Left ventricle myocardium superior (tissue), 1 donor: ENCODE measurements at regions not wholly inside any gene's neighbourhood (a gene's known extent, or its start where the extent isn't known, plus 50 kb on each side); places are given as distances from the start of the nearest gene placed in this dataset.
"Not testable (repeated sequence)": the region's sequence is repeated elsewhere in the genome, so short reads cannot be mapped to it uniquely, and the experiment has no call there.

Source experiments
- ATAC-seq: fragments of 200-7000 bp; cut with Tn5 transposase; one replicate; pipeline ENCODE4 v1.9.1; 2020; ENCODE audit warnings: mild to moderate bottlenecking, moderate library complexity
- DNase-seq: peaks from one replicate; pipeline ENCODE4 v3.0.0-alpha.2; 2020
- intact Hi-C: fragments of 100-400 bp; cut with micrococcal nuclease; formaldehyde crosslinking; loops from one replicate; pipeline ENCODE4 v1.11.0; 2022
- donor health status: DM: no; HTN: yes; CAD: no; lungs with severe emphysema.

DNA sequence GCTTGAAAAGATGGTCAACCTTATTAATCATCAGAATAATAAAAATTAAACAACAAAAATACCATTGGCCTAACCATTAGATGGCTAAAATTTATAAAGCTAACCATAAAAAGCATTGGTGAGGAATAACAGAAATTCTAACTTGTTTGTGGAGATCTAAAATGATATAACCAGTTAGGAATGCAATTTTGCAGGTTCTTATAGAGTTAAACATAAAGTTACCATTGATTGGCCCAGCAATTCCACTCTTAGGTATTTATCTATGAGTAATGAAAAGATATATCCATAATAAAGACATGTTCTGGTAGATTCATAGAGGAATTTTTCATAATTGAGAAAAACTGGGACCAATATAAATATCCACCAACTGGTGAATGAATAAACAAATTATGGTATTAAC lies 1098.6 kb downstream of the FSCB start:
- DNase-seq = no peak
- ATAC-seq = no peak
- intact Hi-C loops = no loop called here

DNA sequence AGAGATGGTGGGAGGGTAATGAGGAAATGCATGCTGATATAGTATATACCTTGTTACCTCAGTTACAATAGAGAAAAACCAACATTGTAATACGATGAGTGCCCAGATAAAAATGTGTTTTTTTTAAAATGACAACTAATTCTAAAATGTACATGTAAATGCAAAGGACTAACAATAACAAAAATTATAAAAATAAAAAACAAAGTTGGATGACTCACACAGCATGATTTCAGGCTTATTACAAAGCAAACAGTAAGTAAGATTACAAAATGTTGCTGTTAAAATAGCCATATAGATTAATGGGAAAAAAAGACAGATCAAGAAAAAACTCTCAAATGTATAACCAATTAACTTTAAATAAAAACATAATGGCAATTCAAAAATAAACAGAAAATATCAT lies 1099.4 kb downstream of the FSCB start:
- ATAC-seq = no peak
- intact Hi-C loops = no loop called here
- no peak for DNase-seq

DNA sequence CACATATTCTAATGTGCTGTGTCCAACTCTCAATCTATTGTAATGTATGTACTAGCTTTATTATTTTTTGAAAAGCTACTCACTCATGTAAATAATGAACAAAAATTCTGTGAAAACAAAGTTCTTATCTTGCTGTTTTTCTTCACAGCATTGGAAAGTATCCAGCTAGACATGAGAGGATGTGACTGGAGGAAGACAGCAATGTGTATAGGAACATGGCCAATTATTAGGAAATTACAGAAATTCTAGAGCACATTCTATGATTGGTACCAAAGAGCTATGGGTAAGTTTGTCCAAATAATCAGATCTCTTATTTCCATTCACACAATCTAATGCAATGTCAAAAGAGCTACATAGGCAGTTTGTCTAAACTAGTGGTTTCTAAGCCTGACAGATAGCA lies 1100.2 kb downstream of the FSCB start:
- intact Hi-C loops = no loop called here
- DNase-seq (no peak), ATAC-seq (no peak)

DNA sequence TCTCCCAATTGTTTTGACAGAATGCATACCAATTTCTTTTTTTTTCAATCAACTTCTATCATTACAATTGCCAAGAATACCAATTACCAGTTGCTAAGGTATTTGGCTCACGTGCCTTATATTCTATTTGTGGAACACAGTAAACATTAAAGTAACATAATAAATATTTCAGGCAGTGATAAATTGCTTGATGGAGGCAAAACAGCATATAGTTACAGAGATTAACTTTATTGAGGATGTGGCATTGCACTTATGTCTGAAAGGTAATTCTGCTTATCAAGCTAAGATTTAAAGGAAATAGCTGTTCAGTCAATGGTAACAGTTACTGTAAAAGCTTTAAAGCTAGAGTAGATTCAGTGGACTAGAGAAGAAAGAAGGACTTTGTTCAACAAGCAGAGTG lies 1107.8 kb downstream of the FSCB start:
- no peak for DNase-seq
- intact Hi-C loops = no loop called here
- no peak for ATAC-seq

DNA sequence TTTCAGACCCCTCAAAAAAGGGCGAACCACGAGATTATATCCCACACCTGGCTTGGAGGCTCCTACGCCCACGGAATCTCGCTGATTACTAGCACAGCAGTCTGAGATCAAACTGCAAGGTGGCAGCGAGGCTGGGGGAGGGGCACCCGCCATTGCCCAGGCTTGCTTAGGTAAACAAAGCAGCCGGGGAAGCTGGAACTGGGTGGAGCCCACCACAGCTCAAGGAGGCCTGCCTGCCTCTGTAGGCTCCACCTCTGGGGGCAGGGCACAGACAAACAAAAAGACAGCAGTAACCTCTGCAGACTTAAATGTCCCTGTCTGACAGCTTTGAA lies 1136.6 kb downstream of the FSCB start:
- ATAC-seq, intact Hi-C loops: not testable (repeated sequence)

DNA sequence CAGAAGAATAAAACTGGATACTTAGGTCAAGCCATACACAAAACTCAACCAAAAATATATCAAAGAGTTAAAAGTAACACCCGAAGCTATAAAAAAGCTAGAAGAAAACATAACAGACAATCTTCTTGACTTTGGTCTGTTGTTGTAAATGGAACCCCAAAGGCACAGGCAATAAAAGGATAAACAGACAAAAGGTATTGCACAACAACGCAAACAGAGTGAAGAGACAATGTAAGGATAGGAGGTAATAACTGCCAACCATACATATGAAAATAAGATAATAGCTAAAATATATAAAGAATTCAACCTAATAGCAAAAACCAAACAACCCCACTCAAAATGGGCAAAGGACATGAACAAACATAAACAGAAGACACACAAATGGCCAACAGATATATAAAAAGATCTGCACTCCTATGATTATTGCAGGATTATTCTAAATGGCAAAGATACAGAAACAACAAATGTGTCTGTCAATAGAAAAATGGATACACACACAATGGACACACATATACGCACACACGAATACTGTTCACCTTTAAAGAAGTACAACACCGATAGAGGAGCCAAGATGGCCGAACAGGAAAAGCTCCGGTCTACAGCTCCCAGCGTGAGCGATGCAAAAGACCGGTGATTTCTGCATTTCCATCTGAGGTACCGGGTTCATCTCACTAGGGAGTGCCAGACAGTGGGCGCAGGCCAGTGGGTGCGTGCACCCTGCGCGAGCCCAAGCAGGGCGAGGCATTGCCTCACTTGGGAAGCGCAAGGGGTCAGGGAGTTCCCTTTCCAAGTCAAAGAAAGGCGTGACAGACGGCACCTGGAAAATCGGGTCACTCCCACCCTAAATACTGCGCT lies 1137.1 kb downstream of the FSCB start:
- no peak for DNase-seq
- no peak for ATAC-seq
- intact Hi-C loops = no loop called here

More for the DNA sequence above, 1136.6 kb downstream of the FSCB start:
- not testable (repeated sequence) for DNase-seq

DNA sequence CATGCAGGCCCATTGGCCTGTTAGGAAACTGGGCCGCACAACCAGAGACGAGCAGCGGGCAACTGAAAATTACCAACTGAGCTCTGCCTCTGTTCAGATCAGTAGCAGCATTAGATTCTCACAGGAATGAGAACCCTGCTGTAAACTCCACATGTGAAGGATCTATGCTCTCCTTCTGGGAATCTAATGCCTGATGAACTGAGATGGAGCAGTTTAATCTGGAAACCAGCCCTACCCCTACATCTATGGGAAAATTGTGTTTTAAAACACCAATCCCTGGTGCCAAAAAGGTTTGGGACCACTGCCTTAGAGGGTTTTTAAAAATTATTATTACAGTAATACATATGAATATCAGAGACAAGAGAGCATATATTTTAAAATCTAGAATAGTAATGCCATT lies 1144.5 kb downstream of the FSCB start:
- no peak for ATAC-seq
- no peak for DNase-seq
- intact Hi-C loops = no loop called here

DNA sequence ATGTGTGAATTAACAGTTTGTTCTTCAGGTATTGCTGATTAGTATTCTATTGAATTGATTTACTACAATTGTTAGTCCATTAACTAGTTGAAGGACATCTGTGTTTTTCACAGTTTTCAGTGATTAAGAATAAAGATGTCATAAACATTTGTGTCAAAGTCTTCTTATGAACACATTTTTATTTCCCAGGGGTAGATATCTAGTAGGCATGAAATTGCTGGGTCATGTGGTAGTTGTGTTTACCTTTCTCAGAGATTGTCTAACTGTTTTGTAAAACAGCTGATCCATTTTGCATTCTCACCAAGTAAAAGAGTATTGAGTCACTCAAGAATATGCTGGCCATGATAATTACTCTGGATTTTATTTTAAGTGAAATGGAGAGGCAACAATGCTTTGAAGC lies 1145.3 kb downstream of the FSCB start:
- intact Hi-C loops = no loop called here
- ATAC-seq (no peak), DNase-seq (no peak)

DNA sequence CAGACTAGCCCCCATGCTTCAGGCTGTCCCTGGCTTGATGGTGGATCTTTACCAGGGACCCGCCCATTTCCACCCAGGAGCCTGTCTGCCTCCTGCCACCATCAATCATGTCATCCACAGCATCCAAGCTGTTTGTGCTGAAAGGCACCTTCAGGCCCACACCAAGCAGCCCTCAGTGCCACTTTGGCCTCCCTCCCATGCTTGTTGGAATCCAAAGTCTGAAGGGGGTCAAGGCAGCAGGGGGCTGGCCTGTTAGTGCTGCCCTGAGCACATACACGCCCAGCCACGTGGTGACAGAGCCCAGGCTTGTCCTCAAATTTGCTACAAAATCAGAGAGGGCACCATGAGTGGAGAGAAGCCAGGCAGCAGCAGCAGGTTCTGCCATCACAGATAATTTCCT lies 1146.8 kb downstream of the FSCB start:
- intact Hi-C loops = no loop called here
- ATAC-seq (no peak), DNase-seq (no peak)

DNA sequence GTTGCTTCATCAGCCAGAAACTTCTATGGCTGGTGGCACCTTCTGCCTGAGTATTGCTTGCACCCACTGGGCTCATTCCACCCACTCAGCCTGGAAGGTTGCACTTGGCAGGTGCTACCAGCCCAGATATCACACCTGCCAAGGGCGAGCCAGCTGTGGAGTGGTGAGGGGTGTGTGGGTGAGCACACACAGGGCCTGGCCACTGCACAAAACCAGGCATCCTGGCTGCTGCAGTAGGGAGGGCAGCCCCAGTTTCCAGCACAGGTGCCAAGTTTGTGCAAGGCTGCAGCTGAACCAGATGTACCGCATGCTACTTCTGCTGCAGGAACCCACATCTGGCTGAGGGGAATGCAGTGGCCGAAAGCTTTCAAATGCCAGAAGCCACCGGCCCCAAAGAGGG lies 1147.8 kb downstream of the FSCB start:
- intact Hi-C loops = no loop called here
- no peak for ATAC-seq
- DNase-seq = no peak

DNA sequence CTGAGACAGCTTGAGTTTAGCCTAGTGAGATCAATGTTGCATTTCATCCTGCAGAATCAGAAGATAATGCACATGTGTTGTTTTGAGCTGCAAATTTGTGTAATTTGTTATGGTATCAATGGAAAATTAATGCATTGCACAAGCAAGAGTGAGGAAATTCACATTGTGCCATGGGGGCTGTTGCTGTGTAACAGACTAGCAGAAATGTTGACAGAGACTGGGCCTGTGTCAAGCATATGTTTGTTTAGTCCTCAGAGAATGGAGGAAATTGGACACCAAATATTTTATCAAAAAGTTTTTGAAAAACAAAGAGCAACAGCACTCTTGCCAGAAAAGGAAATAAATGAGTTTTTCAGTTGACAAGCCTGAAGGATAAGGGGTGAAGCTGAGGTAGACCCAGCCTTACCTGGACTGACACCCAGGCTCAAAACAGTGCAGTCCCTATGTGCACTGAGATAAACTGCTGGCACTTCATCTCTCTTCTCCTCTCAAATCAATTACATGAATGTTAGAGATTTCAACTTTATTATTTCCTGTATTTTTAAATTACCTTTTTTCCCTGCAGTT lies 1150.0 kb downstream of the FSCB start:
- no peak for ATAC-seq

DNA sequence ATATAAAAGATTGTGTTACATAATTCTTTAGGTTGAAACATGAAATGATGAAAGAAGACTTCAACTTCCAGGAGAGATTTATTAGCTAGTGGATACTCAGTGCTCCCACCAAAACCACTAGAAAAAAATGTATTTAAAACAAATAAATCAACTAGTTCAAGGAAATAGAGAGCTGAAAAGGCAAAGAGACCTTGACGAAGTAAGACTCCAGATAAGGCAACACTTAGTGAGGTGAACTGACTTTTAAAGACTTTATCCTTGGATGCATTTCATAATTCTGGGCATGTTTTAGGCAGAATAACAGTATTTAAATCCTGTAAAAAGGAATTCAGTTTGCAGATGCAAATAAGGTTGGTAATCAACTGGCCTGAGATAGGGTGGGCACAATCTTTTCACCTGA lies 1150.7 kb downstream of the FSCB start:
- ATAC-seq (no peak), DNase-seq (no peak)
- intact Hi-C loops = no loop called here

More for the DNA sequence above, 1150.0 kb downstream of the FSCB start:
- intact Hi-C loops = no loop called here
- DNase-seq = no peak

DNA sequence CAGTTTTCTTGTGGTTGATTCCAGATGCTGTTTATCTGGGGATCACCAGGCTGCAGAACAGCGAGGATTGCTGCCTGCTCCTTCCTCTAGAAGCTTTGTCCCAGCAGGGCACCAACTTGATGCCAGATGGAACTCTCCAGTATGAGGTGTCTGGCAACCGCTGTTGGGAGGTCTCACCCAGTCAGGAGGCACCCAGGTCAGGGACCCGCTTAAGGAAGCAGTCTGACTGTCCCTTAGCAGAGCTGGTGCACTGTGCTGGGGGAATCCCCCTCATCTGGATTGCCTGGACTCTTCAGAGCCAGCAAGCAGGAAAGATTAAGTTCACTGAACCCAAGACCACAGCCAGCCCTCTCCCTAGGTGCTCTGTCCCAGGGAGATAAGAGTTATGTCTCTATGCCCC lies 1165.2 kb downstream of the FSCB start:
- ATAC-seq (no peak), DNase-seq (no peak)
- intact Hi-C loops = no loop called here

DNA sequence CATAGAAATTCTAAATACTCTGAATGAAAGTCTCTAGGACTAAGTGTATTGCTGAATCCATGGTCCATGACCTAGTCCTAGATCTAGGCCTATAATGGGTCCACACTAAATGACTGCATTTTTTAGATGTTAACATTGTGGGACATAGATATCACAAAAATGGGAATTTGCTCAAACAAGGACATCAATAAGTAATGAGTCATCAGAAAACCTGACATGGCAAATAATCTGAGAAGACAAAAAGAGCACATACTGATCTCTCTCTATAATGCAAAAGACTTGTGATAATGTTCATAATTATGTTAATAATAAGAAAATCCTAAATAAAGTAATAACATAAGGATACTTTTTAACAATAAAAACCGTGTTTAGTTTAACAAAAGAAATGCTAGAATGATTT lies 1168.4 kb downstream of the FSCB start:
- DNase-seq = no peak
- intact Hi-C loops = no loop called here
- ATAC-seq = no peak

DNA sequence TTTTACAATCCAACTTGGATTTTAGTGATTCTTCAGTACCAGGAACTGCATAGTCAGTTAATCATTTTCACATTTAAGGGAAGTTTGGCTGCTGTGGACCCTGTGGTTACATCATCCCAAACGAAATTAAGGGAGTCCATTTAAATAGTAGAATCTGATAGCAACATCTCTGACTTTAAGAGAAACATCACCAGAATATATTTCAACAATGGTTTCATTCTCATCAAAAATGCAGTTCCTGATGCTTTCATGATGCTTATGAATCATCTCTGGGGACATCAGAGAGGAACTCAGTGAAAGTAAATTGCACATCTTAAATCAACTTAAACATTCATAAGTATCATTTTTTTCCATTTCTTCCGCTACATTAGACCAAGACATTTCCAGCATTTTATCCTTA lies 1170.7 kb downstream of the FSCB start:
- intact Hi-C loops = no loop called here
- DNase-seq (no peak), ATAC-seq (no peak)

DNA sequence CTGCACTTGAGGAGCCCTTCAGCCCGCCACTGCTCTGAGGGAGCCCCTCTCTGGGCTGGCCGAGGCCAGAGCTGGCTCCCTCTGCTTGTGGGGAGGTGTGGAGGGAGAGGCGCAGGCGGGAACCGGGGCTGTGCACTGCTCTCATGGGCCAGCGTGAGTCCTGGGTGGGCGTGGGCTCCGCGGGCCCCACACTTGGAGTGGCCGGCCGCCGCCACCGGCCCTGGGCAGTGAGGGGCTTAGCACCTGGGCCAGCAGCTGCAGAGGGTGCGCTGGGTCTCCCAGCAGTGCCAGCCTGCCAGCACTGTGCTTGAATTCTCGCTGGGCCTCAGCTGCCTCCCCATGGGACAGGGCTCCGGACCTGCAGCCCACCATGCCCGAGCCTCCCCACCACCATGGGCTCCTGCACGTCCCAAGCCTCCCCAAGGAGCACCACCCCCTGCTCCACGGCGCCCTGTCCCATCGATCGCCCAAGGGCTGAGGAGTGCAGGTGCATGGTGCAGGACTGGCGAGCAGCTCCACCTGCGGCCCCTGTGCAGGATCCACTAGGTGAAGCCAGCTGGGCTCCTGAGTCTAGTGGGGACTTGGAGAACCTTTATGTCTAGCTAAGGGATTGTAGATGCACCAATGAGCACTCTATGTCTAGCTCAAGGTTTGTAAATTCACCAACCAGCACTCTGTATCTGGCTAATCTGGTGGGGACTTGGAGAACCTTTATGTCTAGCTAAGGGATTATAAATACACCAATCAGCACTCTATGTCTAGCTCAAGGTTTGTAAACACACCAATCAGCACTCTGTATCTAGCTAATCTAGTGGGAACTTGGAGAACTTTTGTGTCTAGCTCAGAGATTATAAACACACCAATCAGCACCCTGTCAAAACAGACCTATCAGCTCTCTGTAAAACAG lies 1180.3 kb downstream of the FSCB start:
- intact Hi-C loops, ATAC-seq: not testable (repeated sequence)
- DNase-seq = peak; percentile 18

DNA sequence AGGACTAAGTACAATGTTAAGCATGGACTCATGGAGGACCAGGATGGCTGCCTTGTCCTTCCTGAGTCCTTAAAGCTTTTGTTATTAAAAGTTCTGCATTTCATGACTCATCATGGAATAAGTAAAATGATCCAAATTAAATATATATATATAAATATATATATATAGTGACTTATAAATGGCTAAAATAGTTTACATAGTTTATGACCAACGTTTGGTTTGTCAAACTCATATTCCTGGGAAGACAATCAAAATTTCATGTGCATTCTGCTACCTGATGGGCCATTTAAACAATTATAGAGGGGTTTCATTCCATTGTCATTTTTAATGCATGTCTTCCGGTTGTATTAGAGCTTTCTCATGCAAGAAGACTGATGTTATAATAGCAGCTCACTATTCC lies 1190.7 kb downstream of the FSCB start:
- DNase-seq (no peak), ATAC-seq (no peak)
- intact Hi-C loops = no loop called here

DNA sequence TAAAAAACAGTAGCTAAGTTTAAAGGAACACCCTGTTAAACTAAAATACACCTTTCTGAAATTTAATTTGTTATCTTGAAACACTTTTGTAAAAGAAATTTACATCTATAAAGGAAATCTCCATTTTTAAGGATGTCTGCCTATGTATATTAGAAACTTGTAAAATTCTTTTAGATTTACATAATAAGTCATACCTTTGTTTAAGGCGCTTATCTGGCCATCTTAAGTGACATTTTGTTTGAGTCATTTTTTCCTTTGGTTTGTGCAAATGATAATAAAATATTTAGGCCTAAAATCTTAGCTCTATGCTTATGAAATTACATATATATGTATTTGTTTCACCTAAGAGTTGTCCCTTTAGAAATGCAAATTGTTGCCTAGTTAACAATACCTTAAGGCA lies 1193.4 kb downstream of the FSCB start:
- DNase-seq (no peak), ATAC-seq (no peak)
- intact Hi-C loops = no loop called here

DNA sequence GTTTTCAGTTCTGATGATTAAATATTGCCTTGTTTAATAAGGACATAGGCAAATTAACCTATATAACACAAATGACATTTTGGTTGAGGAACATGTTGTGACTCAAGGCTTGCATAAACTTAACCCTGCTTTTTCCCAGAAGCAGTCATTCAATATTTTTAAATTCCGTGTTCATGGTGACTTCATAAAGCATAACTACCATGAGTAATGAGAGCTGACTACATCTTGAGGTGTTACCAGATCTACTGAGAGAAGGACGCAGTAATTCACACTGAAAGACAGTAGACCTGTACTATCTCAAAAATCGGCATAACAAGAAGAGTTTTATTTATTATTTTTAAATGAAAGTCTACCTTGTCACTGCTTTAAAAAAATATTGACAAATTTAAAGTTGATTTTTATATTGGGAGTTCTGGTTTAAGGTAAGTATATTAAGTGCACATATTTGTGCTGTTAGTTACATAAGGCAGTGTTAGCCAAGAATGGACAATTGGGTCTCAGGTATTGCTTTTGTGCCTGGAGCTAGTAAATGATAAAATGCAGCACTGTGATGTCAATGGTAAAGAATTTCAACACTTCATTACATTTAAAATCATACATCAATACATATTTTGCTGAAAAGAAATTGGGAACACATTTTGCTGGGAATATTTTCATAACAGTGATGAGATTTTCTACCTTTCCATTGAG lies 1198.5 kb downstream of the FSCB start:
- intact Hi-C loops = no loop called here
- ATAC-seq (no peak), DNase-seq (no peak)

DNA sequence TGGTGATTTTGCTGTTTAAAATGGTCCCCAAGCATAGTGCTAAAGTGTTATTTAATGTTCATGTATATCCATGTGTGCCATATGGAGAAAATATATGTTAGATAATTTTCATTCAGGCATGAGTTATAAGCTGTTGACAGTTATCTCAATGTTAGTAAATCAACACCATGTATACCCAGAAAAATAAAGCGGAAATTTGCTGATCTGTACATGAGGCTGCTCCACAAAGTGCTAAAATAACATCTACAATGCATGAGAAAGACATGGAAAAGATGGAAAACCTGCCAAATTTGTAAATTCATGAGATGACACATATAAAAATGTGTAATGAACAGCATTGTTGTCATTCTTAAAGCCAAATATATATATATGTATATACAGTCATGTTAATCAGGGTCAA lies 1199.2 kb downstream of the FSCB start:
- intact Hi-C loops = no loop called here
- no peak for DNase-seq

More for the DNA sequence above, 1199.2 kb downstream of the FSCB start:
- no peak for ATAC-seq
